ENCODE measurements at regions not wholly inside any gene's neighbourhood (a gene's known extent, or its start where the extent isn't known, plus 50 kb on each side); places are given as distances from the start of the nearest gene placed in this dataset.

- BruUV-seq (replicated peaks): no TSS peak
- CTCF ChIA-PET: no interaction called here
- no peak overlapping the region for H3K4me2 ChIP-seq (ENCODE audit: low read length)
- no peak for TF ChIP-seq EZH2phosphoT487 (IDR thresholded peaks at IDR 0.05; ENCODE audit: borderline replicate concordance, low read length)
- TF ChIP-seq EZH2 (IDR thresholded peaks at IDR 0.05; ENCODE audit: low read length, unreplicated experiment): no peak
- TF ChIP-seq CTCF (conservative IDR thresholded peaks at IDR 0.05; ENCODE audit: low read depth, low read length): no peak
- no peaks in the 10 kb centered on the region for H3K9me2 ChIP-seq (replicated peaks; ENCODE audit: low read length)
- H2AFZ ChIP-seq (ENCODE audit: low read length): no peak overlapping the region
- H3K4me3 ChIP-seq (ENCODE audit: low read length): no peak overlapping the region
- POLR2A ChIA-PET (ENCODE audit: unreplicated experiment): no interaction called here
- no peaks in the 10 kb centered on the region for H3K79me2 ChIP-seq (ENCODE audit: low read length)
- no peak for ATAC-seq
- H3K9me3 ChIP-seq (ENCODE audit: low read length): no peaks in the 10 kb centered on the region
- H3K27me3 ChIP-seq (ENCODE audit: low read length): no peaks in the 10 kb centered on the region
- H3K36me3 ChIP-seq (ENCODE audit: low read depth, low read length): no peaks in the 10 kb centered on the region
- no peaks in the 10 kb centered on the region for H4K20me1 ChIP-seq (ENCODE audit: low read length)
- no peak for DNase-seq
- intact Hi-C loops (cut with micrococcal nuclease): no loop called here
- no peak overlapping the region for H3K9ac ChIP-seq (ENCODE audit: low read length)
- H3F3A ChIP-seq (ENCODE audit: low read length, unreplicated experiment): no peaks in the 10 kb centered on the region
- H3K27ac ChIP-seq (ENCODE audit: low read length): no peak overlapping the region
- H3K4me1 ChIP-seq (ENCODE audit: insufficient read depth, low read length): no peaks in the 10 kb centered on the region
Measured at GRCh38 chr6:86595641-86596040, 341.7 kb upstream of the HTR1E start.

GRCh38 chr6:86586195-86586594, 351.1 kb upstream of the HTR1E start:
- no peaks in the 10 kb centered on the region for H3F3A ChIP-seq (ENCODE audit: low read length, unreplicated experiment)
- H3K4me3 ChIP-seq (ENCODE audit: low read length): no peak overlapping the region
- H2AFZ ChIP-seq (ENCODE audit: low read length): no peak overlapping the region
- no TSS peak for BruUV-seq (replicated peaks)
- no peak overlapping the region for H3K9ac ChIP-seq (ENCODE audit: low read length)
- H3K27ac ChIP-seq (ENCODE audit: low read length): no peak overlapping the region
- no peaks in the 10 kb centered on the region for H3K36me3 ChIP-seq (ENCODE audit: low read depth, low read length)
- H3K4me2 ChIP-seq (ENCODE audit: low read length): no peak overlapping the region
- ATAC-seq: no peak
- TF ChIP-seq CTCF (conservative IDR thresholded peaks at IDR 0.05; ENCODE audit: low read depth, low read length): no peak
- no peak for TF ChIP-seq EZH2phosphoT487 (IDR thresholded peaks at IDR 0.05; ENCODE audit: borderline replicate concordance, low read length)
- TF ChIP-seq EZH2 (IDR thresholded peaks at IDR 0.05; ENCODE audit: low read length, unreplicated experiment): no peak
- ChIA-PET POLR2A (ENCODE audit: unreplicated experiment) (no interaction called here), CTCF (no interaction called here)
- no peak for DNase-seq
- no peaks in the 10 kb centered on the region for H3K9me3 ChIP-seq (ENCODE audit: low read length)
- no peaks in the 10 kb centered on the region for H4K20me1 ChIP-seq (ENCODE audit: low read length)
- no peaks in the 10 kb centered on the region for H3K9me2 ChIP-seq (replicated peaks; ENCODE audit: low read length)
- intact Hi-C loops (cut with micrococcal nuclease): no loop called here
- no peaks in the 10 kb centered on the region for H3K79me2 ChIP-seq (ENCODE audit: low read length)
- peaks cover 5% of the 10 kb centered on the region; the same call in 1 of the 2 replicates for H3K4me1 ChIP-seq (ENCODE audit: insufficient read depth, low read length)
- H3K27me3 ChIP-seq (ENCODE audit: low read length): no peaks in the 10 kb centered on the region

GRCh38 chr6:86581833-86582232, 355.5 kb upstream of the HTR1E start:
- no TSS peak for BruUV-seq (replicated peaks)
- CTCF ChIA-PET: no interaction called here
- H3F3A ChIP-seq (ENCODE audit: low read length, unreplicated experiment): no peaks in the 10 kb centered on the region
- no peak overlapping the region for H3K4me3 ChIP-seq (ENCODE audit: low read length)
- peaks cover 5% of the 10 kb centered on the region; the same call in 1 of the 2 replicates for H3K4me1 ChIP-seq (ENCODE audit: insufficient read depth, low read length)
- no peak overlapping the region for H3K9ac ChIP-seq (ENCODE audit: low read length)
- no peaks in the 10 kb centered on the region for H3K9me2 ChIP-seq (replicated peaks; ENCODE audit: low read length)
- TF ChIP-seq EZH2phosphoT487 (IDR thresholded peaks at IDR 0.05; ENCODE audit: borderline replicate concordance, low read length) (no peak), CTCF (conservative IDR thresholded peaks at IDR 0.05; ENCODE audit: low read depth, low read length) (no peak), EZH2 (IDR thresholded peaks at IDR 0.05; ENCODE audit: low read length, unreplicated experiment) (no peak)
- 0 out of 2 replicates have a peak overlapping the region, but pooled peaks have one; percentile 34 for H2AFZ ChIP-seq (ENCODE audit: low read length)
- POLR2A ChIA-PET (ENCODE audit: unreplicated experiment): no interaction called here
- intact Hi-C loops (cut with micrococcal nuclease): no loop called here
- H3K79me2 ChIP-seq (ENCODE audit: low read length): no peaks in the 10 kb centered on the region
- peak overlapping the region; percentile 68 for H3K27ac ChIP-seq (ENCODE audit: low read length)
- no peak overlapping the region for H3K4me2 ChIP-seq (ENCODE audit: low read length)
- no peaks in the 10 kb centered on the region for H3K36me3 ChIP-seq (ENCODE audit: low read depth, low read length)
- H4K20me1 ChIP-seq (ENCODE audit: low read length): no peaks in the 10 kb centered on the region
- peak; percentile 83 for DNase-seq
- H3K27me3 ChIP-seq (ENCODE audit: low read length): no peaks in the 10 kb centered on the region
- no peaks in the 10 kb centered on the region for H3K9me3 ChIP-seq (ENCODE audit: low read length)
- no peak for ATAC-seq

Data from PC-3 (cell line).